Endothelial cell of umbilical vein (primary cell): ENCODE measurements at regions not wholly inside any gene's neighbourhood (a gene's known extent, or its start where the extent isn't known, plus 50 kb on each side); places are given as distances from the start of the nearest gene placed in this dataset.

Experiments
- BruUV-seq: library from RNA; stranded (reverse); fragments of 400-500 nt; replicated peaks from 2 replicates; lab custom pipeline; 2021; lab: Mats Ljungman, UMichigan
- CTCF ChIA-PET: fragments of 300-600, 350-600 bp; sonication (Branson Sonifier 250); formaldehyde crosslinking; loops from one replicate; lab custom pipeline; 2021; ENCODE audit warnings: antibody characterized with exemption, inconsistent platforms; lab: Charles Lee
- POLR2A ChIA-PET: fragments of 300-600, 350-600 bp; sonication (Branson Sonifier 250); formaldehyde crosslinking; loops from one replicate; lab custom pipeline; 2021; ENCODE audit warnings: antibody characterized with exemption, inconsistent platforms; lab: Charles Lee
- DNase-seq: peaks from one replicate; pipeline ENCODE4 v3.0.0-alpha.2; 2011; ENCODE audit warnings: low read depth, low spot score
- FAIRE-seq: peaks from 2 replicates; lab custom pipeline; 2011; peaks lifted over from hg19 to GRCh38; lab: Jason Lieb, UNC
- H2AFZ ChIP-seq: 2 replicates; pipeline ENCODE4 v1.6.0; 2012; ENCODE audit warnings: low read depth, low read length, control low read depth, inconsistent platforms
- H3K27ac ChIP-seq: 2 replicates; pipeline ENCODE4 v1.5.1; 2011; ENCODE audit warnings: low read depth, mild to moderate bottlenecking, control low read depth, low read length, moderate library complexity; ENCODE audit not compliant: insufficient read depth
- H3K27me3 ChIP-seq, 2 experiments: 2 replicates each; pipeline versions ENCODE4 v1.6.0 to v1.6.1; 2011; ENCODE audit warnings: low read length in 2 of 2, mixed read lengths in 1 of 2; ENCODE audit not compliant: control insufficient read depth in 2 of 2, insufficient read depth in 2 of 2
- H3K36me3 ChIP-seq, 2 experiments: 2 replicates in 1 of 2; 3 replicates in 1 of 2; pipeline ENCODE4 v1.5.1; 2011; ENCODE audit warnings: low read length in 2 of 2, mild to moderate bottlenecking in 1 of 2, moderate library complexity in 1 of 2; ENCODE audit not compliant: control insufficient read depth in 2 of 2, insufficient read depth in 2 of 2; ENCODE audit errors: extremely low read depth in 1 of 2
- H3K4me1 ChIP-seq: 3 replicates; pipeline ENCODE4 v1.5.1; 2011; ENCODE audit warnings: mild to moderate bottlenecking, low read length; ENCODE audit not compliant: control insufficient read depth, insufficient read depth; ENCODE audit errors: extremely low read depth
- H3K4me2 ChIP-seq: 2 replicates; pipeline ENCODE4 v1.6.1; 2011; ENCODE audit warnings: low read length, control low read depth, mixed read lengths; ENCODE audit not compliant: insufficient read depth
- H3K4me3 ChIP-seq, 3 experiments: fragments of 200-600 bp in 1 of 3; sonication (generic), shearing (Covaris generic) in 1 of 3; replicated peaks in 1 of 3; 2 replicates each; pipeline ENCODE4 v1.5.1; 2011 to 2016; ENCODE audit warnings: control low read depth in 3 of 3, low read length in 3 of 3, mild to moderate bottlenecking in 2 of 3, inconsistent platforms in 1 of 3, low read depth in 1 of 3, moderate library complexity in 1 of 3; ENCODE audit not compliant: insufficient read depth in 1 of 3
- H3K79me2 ChIP-seq: 2 replicates; pipeline ENCODE4 v1.6.0; 2012; ENCODE audit warnings: low read length, inconsistent platforms; ENCODE audit not compliant: control insufficient read depth, insufficient read depth
- H3K9ac ChIP-seq: replicated peaks from 2 replicates; pipeline ENCODE3; 2011; ENCODE audit warnings: low read length, control low read depth; ENCODE audit not compliant: insufficient read depth; ENCODE audit errors: extremely low read depth
- H3K9me1 ChIP-seq: replicated peaks from 3 replicates; pipeline ENCODE4 v1.6.0; 2011; ENCODE audit warnings: mild to moderate bottlenecking, low read length; ENCODE audit not compliant: control insufficient read depth, insufficient read depth; ENCODE audit errors: extremely low read depth
- H3K9me3 ChIP-seq: replicated peaks from 2 replicates; pipeline ENCODE4 v1.5.1; 2012; ENCODE audit warnings: low read length, inconsistent platforms; ENCODE audit not compliant: control insufficient read depth, insufficient read depth
- H4K20me1 ChIP-seq: replicated peaks from 2 replicates; pipeline ENCODE3; 2011; ENCODE audit warnings: mild to moderate bottlenecking, low read length; ENCODE audit not compliant: control insufficient read depth, insufficient read depth; ENCODE audit errors: extremely low read depth
- EZH2 ChIP-seq: IDR thresholded peaks from 2 replicates; pipeline ENCODE4 v1.6.1; 2012; ENCODE audit warnings: borderline replicate concordance, low read depth, mild to moderate bottlenecking, moderate library complexity, low read length, inconsistent platforms; ENCODE audit not compliant: severe bottlenecking
- FOS ChIP-seq: IDR thresholded peaks from 2 replicates; pipeline ENCODE4 v1.6.1; 2011; ENCODE audit warnings: mild to moderate bottlenecking, low read length, moderate library complexity, borderline replicate concordance; ENCODE audit not compliant: insufficient read depth
- GATA2 ChIP-seq: IDR thresholded peaks from 2 replicates; pipeline ENCODE4 v1.7.0; 2011; ENCODE audit warnings: low read depth, mild to moderate bottlenecking, moderate library complexity, mixed read lengths, low read length; ENCODE audit not compliant: insufficient read length, insufficient read depth
- JUN ChIP-seq: IDR thresholded peaks from 2 replicates; pipeline ENCODE4 v1.6.1; 2011; ENCODE audit warnings: borderline replicate concordance, low read depth; ENCODE audit not compliant: insufficient read length, insufficient read depth
- MYC ChIP-seq: IDR thresholded peaks from one replicate; pipeline ENCODE4 v1.6.1; 2011; ENCODE audit warnings: mild to moderate bottlenecking, low read depth, low read length
- POLR2A ChIP-seq: IDR thresholded peaks from 2 replicates; pipeline ENCODE4 v1.6.1; 2012; ENCODE audit warnings: low read depth, mild to moderate bottlenecking, control low read depth, low read length
- POLR2AphosphoS5 ChIP-seq: IDR thresholded peaks from 2 replicates; pipeline ENCODE4 v1.6.1; 2012; ENCODE audit warnings: low read depth, mild to moderate bottlenecking, control low read depth, low read length, moderate library complexity; ENCODE audit not compliant: insufficient read depth
- dilution Hi-C: fragments of 300-500 bp; cut with MboI; formaldehyde crosslinking; loops from one replicate; pipeline ENCODE4 v1.15.0; 2019; ENCODE audit warnings: low sequenced_read_pairs; ENCODE audit not compliant: extremely low pct_ligation_motif_present
- intact Hi-C: fragments of 100-400 bp; cut with micrococcal nuclease; formaldehyde crosslinking; loops from one replicate; pipeline ENCODE4 v1.10.0; 2022
- TF ChIP-seq, protein P1 (sequence below): IDR thresholded peaks from 2 replicates; pipeline ENCODE4 v1.6.1; 2011; ENCODE audit not compliant: insufficient read depth, insufficient read length
- TF ChIP-seq, protein P2 (sequence below), 2 donors: IDR thresholded peaks; 1 replicate in 1 of 2; 2 replicates in 1 of 2; pipeline ENCODE4 v1.5.1; 2011; ENCODE audit warnings: low read length in 2 of 2, mild to moderate bottlenecking in 2 of 2, moderate library complexity in 2 of 2, control low read depth in 1 of 2, inconsistent platforms in 1 of 2, low read depth in 1 of 2; ENCODE audit not compliant: insufficient read depth in 1 of 2; ENCODE audit errors: extremely low read depth in 1 of 2

DNA sequence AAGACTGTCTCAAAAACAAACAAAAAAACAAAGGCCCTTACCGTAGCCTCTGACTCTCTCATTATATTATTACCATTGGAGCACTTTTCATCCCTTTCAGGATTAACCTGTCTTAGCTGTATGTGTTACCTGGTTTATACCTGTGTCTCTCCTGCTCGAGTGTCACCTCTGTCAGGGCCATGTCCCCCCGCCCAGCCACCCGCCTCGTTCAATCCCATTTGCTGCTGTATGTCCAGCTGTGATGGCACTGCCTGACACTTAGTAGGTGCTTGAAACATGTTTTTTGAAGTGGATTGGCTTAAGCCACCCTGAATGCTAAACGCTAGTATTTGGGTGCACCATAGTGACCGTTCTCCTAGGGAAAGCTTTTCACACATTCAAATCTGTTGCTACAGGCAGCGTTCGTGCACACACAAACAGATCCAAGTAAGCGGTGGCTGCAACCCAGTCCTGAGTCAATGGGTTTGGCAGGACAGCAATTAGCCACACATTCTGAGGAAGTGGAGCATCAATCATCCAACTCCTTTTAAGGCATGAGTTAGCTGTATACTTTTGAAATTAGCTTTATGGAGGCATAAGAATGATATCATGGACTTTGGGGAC, 98.9 kb upstream of the ZNF217 start:
- POLR2A ChIA-PET, result no interaction called here
- Histone ChIP-seq H3K79me2 (no peaks in the 10 kb centered on the region), H2AFZ (peak overlapping the region; percentile 7), H3K4me1 (peaks cover 2% of the 10 kb centered on the region), H3K9ac (no peak overlapping the region), H3K9me1 (no peaks in the 10 kb centered on the region), H3K36me3 (no peaks in the 10 kb centered on the region), H3K27me3 (peaks cover 0 to 1% of the 10 kb centered on the region in 2 experiments), H3K4me3 (no peak overlapping the region), H3K9me3 (no peaks in the 10 kb centered on the region), H4K20me1 (no peaks in the 10 kb centered on the region), H3K27ac (no peak overlapping the region), H3K4me2 (no peak overlapping the region)
- dilution Hi-C loops, result no loop called here
- FAIRE-seq (no peak), DNase-seq (peak; percentile 35)
- intact Hi-C loops, result no loop called here
- no peak for TF ChIP-seq FOS
- no peak for TF ChIP-seq GATA2
- TF ChIP-seq EZH2, result no peak
- TF ChIP-seq, protein P1, sequence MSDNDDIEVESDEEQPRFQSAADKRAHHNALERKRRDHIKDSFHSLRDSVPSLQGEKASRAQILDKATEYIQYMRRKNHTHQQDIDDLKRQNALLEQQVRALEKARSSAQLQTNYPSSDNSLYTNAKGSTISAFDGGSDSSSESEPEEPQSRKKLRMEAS, result no peak
- TF ChIP-seq POLR2A, result no peak
- TF ChIP-seq, protein P2, sequence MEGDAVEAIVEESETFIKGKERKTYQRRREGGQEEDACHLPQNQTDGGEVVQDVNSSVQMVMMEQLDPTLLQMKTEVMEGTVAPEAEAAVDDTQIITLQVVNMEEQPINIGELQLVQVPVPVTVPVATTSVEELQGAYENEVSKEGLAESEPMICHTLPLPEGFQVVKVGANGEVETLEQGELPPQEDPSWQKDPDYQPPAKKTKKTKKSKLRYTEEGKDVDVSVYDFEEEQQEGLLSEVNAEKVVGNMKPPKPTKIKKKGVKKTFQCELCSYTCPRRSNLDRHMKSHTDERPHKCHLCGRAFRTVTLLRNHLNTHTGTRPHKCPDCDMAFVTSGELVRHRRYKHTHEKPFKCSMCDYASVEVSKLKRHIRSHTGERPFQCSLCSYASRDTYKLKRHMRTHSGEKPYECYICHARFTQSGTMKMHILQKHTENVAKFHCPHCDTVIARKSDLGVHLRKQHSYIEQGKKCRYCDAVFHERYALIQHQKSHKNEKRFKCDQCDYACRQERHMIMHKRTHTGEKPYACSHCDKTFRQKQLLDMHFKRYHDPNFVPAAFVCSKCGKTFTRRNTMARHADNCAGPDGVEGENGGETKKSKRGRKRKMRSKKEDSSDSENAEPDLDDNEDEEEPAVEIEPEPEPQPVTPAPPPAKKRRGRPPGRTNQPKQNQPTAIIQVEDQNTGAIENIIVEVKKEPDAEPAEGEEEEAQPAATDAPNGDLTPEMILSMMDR (IDR thresholded peaks at IDR 0.05; ENCODE audit: extremely low read depth in 1 of 2, insufficient read depth in 1 of 2, low read depth in 1 of 2, low read length in 2 of 2), result no peak
- no peak for TF ChIP-seq JUN
- no peak for TF ChIP-seq POLR2AphosphoS5
- no peak for TF ChIP-seq MYC
- CTCF ChIA-PET, result interaction anchor here (0.9 to 1.4 kb wide), 2 partner anchors 40 to 247 kb away, joined by 3 to 4 read pairs; no protein-coding TSS in a partner anchor
- no TSS peak for BruUV-seq
